HG03196 (cell line): ENCODE measurements at regions not wholly inside any gene's neighbourhood (a gene's known extent, or its start where the extent isn't known, plus 50 kb on each side); places are given as distances from the start of the nearest gene placed in this dataset.
"Not testable (repeated sequence)": the region's sequence is repeated elsewhere in the genome, so short reads cannot be mapped to it uniquely, and the experiment has no call there.

ENCODE experiments used
- ATAC-seq: cut with Tn5 transposase; IDR thresholded peaks from one replicate; pipeline ENCODE4 v1.9.1; 2021; ENCODE audit not compliant: unreplicated experiment

DNA sequence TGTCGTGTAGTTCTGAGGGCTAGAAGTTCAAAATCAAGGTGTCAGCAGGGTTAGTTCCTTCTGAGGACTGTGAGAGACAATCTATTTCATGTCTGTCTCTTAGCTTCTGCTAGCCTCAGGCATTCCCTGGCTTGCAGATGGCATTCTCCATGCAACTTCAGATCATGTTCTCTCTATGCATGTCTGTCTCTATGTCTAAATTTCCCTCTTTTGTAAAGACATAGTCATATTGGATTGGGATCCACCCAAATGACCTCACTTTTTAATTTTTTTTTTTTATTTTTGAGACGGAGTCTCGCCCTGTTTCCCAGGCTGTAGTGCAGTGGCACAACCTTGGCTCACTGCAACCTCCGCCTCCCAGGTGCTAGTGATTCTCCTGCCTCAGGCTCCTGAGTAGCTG is 104.6 kb downstream of the RAP2B start:
- no peak for ATAC-seq

DNA sequence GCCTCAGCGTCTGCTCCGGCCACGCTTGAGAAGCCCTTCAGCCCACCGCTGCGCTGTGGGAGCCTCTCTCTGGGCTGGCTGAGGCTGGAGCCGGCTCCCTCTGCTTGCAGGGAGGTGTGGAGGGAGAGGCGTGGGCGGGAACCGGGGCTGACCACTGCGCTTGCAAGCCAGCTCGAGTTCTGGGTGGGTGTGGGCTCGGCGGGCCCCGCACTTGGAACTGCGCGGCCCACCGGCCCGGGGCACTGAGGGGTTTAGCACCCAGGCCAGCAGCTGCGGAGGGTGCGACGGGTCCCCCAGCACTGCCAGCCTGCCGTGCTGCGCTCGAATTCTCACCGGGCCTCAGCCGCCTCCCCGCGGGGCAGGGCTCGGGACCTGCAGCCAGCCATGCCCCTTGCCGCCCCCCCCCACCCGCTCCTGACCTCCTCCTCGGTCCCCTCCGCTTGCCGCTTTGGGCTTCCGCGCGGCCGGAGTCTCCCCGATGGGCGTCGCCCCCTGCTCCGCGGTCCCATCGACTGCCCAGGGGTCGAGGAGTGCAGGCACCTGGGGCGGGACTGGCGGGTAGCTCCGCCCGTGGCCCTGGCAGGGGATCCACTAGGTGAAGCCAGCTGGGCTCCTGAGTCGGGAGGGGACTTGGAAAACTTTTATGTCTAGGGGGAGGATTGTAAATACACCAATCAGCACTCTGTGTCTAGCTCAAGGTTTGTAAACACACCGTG is 106.7 kb downstream of the RAP2B start:
- no peak for ATAC-seq

DNA sequence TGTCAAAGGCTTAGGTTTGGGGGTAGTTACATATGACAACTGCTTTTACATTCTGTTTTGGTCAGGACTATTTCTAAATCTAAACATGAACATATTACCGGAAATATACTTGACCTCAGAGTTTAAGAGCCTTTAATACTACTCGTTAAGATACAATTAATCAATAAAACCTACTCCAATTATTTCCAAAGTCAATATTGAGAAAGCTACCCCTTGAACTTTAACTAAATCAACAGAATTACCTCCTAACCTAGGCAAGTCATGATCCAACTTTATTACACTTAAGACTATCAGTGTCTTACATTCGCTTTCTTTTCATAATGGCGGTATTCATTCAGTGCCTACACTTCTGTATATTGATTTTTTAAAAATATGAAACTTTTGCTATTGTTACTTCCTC is 107.7 kb downstream of the RAP2B start:
- no peak for ATAC-seq

DNA sequence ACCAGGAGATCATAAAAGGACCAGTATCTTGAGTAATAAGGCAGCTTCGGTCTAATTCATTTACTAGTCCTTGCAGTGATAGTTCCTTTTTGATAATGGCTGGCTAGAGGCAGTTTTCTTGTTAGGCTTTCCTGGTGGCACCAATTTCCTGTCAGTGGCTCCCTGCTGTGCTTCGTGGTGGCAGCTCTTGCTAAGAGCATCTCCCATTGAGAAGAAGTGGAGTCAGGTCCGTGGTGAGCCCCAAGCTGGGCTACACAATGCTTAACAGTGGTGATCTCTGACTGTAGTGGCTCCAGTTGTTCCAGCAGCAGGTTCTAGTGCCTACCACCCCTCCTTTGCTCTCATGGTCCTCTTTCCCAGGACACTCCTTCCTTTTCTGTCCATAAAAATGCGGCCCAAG is 111.2 kb downstream of the RAP2B start:
- ATAC-seq: no peak

DNA sequence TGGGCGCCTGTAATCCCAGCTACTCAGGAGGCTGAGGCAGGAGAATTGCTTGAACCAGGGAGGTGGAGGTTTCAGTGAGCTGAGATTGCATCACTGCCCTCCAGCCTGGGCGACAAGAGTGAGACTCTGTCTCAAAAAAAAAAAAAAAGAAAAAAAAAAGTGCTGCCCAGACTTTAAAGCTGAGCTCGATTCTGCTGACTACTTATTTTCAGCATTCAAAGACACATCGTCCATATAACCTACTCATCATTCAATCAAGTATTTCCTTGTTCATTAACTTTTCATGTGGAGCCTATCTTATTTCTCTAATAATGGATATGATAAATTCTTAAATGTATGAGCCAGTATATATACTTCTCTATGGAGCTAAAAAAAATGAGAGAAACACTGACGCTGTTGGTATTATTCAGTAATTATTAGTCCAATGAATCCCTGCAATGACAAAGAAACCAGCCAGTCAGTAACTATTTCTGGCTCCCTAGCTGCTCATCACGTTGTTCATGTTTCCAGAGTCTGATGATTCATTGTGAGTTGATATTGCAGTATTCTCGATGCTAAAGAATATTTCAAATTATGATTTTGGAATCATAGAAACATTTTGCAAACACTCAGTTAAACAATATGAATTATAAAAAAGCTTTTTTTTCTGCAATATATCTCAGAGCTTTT is 111.9 kb downstream of the RAP2B start:
- no peak for ATAC-seq

DNA sequence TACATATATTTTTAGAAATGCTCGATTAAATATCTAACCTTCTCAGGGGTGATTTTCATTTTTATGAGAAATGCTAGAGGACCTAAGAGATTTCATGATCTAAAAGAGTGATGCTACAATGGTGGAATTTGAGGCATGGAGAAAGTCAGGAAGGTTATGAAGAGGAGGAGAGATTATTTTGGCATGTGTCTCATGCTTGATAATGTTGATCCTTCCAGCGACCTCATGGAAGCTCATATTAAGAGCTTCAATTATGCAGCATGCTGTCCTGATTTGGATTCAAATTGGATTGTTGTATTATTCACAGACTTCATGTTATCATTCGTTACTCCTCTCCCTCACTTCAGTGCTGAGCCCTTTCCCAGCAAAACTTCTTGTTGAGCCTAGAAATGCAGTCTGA is 112.5 kb downstream of the RAP2B start:
- no peak for ATAC-seq

DNA sequence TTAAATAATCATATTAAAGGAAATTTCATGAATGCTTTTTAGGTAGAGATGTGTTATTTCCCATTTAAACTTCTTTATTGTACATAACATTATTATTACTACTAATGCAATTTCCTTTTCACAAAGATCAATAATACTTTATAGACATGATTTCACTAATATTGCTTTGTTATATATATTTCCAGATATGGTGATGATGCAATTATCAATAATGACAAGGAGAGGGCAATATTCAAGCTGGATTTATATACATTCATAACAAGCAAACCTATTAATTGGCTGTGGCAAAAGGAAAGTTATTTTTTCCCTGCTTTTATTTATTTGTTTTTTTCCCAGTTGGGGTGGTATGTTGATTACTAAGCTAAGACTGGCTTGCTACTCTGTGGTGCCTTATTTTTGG is 113.5 kb downstream of the RAP2B start:
- no peak for ATAC-seq

DNA sequence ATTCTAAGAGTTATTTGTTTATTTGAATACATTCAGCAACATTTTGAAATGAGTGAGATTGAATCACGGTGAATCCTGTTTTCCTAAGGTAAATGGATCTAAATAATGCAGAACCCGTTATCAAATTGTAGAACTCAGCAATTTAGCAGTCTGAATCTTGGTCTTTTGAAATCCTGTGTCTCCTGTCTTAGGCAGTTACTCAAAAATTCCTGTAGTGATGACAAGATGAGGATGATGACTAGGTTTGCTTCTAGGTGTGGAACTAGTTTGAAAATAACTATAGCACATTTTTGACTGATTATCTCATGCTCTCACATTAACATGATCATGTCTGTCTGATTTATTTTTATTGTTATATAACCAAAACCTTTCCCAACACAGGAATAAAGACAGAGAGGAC is 115.0 kb downstream of the RAP2B start:
- ATAC-seq: no peak

DNA sequence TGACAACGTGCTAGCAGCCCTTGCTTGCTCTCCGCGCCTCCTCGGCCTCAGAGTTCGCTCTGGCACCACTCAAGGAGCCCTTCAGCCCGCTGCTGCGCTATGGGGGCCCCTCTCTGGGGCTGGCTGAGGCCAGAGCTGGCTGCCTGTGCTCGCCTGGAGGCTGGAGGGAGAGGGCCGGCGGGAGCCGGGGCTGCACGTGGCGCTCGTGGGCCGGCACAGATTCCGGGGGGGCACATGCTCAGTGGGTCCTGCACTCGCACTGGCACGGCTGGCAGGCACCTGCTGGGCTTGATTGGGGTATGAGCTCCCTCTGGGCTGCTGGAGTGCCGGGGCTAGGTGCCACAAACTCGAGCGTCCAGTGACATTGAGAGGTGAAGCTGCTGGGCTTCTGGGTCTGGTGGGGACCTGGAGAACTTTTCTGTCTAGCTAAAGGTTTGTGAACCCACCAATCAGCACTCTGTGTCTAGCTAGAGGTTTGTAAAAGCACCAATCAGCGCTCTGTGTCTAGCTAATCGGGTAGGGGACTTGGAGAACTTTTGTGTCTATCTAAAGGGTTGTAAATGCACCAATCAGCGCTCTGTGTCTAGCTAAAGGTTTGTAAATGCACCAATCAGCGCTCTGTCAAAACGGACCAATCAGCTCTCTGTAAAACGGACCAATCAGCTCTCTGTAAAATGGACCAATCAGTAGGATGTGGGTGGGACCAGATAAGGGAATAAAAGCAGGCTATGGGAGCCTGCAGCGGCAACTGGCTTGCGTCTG is 119.4 kb downstream of the RAP2B start:
- ATAC-seq: not testable (repeated sequence)

DNA sequence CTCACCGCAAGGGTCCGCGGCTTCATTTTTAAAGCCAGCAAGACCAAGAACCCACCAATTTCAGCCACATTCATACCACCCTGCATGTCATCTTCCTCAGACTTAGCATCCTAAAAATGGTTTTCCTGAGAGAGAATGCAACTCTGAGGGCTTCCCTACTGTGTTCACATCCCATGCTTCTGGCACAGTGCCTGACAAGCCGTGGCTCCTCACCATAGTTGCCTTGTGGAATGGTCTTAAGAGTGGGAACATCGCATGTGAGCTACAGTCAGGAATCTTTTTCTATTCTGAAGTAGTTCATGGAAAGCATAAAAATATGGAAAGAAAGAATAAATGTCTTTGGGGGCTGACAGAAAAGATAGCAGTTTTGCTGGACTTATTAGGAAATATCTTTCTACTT is 120.3 kb downstream of the RAP2B start:
- no peak for ATAC-seq

DNA sequence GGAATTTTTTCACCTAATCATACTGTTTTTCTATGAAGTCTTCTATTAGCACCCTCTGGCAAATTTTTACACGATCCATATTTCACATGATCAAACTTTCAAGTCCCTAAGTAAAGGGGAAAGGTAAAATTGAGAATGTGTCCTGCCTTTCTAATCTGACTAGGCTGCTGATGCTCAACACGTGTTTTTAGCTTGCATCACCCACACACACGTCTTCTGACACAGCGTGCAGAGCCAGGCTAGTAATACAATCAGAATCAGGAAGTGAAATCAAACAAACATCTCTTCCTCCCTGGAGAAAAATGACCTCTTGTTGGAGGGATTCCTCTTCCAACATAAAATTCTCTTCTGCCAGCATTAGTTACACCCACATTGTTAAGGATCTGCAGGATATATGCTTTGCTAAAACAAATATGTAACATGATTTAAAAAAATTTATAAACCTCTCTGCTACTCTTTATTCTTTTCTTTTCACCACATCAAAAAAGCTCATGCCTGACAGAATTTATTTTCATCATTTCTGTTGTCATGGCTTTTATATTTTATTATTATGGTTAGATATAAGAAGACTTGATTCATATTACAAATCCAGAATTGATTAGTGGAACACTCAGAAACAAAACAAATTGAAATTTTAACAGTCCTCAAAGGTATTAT is 122.4 kb downstream of the RAP2B start:
- no peak for ATAC-seq

DNA sequence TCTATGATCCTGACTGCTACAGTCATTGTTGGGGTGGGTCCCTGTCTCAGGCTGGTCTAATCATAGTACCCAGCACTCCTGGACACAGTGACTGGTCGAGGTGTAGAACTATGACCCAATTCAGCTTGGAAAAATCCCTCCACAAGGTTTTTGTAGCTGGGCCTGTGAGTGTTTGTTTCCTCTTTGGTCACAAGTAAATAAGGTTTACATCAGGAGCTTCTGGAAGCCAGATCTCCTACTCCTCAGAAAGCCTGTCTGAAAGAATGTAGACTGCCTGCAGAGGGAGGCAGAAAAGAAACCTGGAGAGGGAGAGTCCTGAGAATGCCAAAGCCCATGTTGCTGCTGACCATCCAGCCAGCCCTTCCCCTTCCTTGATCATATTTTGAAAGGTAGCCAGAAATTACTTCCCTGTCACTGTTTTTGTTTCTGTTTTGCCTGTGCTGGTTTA is 123.2 kb downstream of the RAP2B start:
- no peak for ATAC-seq

DNA sequence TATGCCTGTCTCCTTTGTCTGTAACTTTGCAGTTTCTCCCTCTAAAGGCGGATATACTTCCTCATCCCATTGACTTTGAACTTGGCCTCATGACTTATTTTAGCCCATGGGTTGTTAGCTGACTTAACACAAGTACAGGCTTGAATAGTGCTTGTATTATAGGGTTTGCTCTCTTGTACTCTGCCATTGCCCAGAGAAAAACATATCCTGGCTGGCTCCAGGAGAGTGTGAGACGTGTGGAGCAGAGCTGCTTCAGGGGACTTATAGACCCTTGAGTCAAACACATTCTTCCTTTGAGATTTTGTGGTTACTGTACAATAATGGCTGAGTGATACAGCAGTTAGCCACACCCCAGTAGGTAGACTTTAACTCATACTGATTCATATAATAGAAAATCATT is 124.0 kb downstream of the RAP2B start:
- ATAC-seq: no peak

DNA sequence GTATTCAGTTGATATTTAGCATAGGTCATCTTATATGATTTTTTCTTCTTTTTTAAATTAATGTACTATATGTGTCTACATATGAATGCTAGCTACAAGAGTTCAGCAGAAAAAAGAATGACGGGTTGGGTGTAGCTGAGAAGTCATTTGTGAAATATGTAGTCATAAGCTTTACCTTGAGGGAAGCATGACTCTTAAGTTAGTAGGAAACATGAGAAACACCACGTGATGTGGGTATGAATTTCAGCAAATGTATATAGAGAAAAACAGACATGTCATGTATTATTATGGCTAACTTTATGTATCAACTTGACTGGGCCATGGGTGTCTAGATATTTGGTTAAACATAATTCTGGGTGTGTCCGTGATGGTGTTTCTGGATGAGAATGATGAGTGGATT is 125.0 kb downstream of the RAP2B start:
- no peak for ATAC-seq

DNA sequence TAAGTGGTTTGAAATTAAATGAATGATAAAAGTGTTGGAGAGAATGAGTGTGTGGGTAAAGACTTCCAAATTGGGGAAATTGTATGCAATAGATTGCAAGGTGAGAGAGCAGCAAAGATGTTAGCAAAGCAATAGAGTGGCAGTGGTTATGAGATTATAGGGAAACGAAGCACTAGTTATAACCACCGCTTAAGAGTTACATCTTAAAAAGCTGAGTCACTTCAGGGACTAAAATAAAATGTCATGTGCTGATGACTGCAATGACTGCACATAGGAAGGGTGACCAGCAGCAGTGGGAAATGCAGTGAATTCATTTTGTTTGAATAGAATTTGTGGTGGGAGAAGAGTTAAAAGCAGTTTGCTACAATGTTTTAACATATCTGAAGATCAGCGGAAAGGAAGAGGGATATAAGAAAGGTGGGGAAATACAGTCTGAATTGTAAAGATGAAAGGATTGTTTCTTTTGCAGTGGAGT is 127.3 kb downstream of the RAP2B start:
- ATAC-seq: no peak

DNA sequence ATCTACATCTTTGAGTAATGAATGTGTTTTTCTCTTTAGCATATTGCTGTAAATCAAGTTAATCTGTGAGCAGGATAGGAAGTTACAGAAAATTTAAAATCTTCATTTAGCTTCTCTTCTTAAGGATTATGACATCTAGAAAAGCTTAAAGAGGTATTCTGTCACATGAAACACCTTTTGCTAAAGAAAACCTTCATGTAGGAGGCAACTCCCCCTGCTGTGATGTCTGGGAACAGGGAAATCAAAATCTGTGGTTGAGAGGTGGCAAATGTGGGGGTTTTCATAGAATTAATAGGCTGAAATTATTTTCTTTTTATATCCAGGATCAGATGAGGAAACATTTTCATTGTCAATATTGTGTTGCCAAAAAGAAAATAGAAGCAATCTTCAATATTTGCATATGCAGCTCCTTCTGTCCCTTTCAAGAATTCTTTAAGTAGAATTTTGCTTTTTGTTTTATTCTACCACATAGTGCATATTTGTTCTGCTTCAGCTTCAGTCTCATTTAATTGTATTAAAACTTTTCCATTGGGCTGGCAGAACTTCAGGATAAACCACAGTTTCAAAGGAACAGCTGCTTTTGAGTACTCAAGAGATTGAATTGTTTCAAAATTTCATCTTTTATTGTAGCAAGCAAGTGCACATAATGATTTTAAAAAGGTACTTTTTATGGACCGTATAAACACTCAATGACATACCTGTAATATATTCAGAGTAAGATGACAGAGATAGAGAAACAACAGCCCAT is 128.4 kb downstream of the RAP2B start:
- ATAC-seq: no peak

DNA sequence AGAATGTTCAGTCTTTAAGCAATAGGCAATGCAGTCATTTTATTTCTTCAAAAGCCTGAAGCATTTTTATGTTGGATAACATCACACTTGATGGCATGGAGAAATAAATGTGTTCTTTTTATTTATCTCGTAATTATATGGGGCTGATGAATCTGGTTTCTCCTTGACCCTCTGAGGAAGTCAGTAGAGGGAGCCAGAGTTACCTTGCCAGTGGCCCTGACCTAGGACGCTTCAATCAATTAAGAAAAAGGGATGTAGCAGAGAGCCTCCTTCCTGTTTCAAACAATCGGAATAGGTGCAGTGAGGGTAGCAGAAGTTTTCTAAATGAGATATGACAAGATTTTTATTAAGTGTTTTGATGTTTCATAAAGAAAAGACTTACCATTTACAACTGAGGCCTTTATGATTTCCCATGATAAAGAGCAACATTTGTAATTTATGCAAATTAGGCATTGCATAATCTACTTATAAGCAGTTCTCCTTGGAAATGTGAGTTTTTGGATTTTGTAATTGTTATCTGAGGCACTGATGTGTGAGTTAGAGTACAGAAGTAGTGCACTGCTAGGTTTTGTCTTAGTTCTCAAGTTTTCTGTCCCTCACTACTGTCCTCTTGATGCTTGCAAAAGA is 129.1 kb downstream of the RAP2B start:
- ATAC-seq: no peak

DNA sequence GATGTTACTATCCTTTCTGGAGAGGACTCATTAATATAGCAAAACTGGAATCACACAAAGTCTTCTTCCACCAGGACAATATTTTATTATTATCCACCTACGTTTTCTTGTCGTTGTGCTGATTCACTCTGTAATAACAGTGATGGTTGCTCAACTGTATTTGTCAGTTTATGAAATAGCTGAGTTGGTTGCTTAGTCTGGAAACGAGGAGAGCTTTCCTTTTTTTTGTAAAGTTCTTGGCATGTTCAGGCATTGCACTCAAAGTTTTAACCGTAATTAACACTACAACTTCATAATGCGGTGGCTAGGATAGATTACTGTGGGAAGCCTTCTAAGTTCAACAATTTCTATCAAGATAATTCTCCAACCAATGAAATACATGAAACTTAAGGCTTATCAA is 131.2 kb downstream of the RAP2B start:
- no peak for ATAC-seq

DNA sequence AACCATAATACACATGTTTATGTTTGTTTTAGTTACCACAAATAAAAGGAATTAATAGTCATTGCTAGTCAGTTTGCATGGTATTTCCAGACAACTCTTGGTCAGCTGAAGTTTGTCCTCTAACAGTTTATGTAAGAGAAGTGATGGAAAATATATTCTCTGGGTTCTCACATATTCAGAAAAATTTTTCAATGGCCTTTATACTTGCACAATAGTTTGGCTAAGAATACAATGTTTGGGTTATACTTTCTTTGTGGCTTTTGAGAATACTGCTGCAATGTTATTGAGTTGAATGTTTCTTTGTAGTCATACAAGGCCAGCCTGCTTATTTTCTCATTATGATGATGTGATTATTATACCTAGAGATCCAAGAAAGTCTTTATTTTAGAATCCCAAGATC is 133.9 kb downstream of the RAP2B start:
- no peak for ATAC-seq

DNA sequence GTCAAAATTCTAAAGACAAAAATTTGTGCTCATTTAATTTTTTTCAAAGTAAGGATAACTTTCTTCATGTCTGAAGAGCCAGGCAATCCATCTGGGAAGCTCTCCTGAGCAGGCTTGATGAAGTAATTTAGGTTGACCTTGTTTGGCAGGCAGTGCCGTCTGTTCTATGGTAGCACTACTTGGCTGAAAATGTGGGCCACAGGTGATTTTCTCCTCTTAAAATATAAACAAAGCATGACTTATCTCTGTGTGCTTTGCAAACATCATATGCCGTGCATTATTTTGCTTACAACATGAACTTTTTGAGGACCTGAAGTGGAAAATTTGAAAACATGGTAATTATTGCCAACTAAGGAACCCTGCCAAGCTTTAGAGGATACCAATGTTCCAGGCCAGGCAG is 143.2 kb downstream of the RAP2B start:
- no peak for ATAC-seq
